Endodermal cell (in vitro differentiated cells): ENCODE measurements at regions not wholly inside any gene's neighbourhood (a gene's known extent, or its start where the extent isn't known, plus 50 kb on each side); places are given as distances from the start of the nearest gene placed in this dataset.

Experiments
- DNase-seq: peaks from one replicate; pipeline ENCODE4 v3.0.0-alpha.2; 2017
- H3K27ac ChIP-seq: 2 replicates; pipeline ENCODE4 v1.5.1; 2013; ENCODE audit warnings: mild to moderate bottlenecking, low read depth, low read length, moderate library complexity
- H3K27me3 ChIP-seq: 2 replicates; pipeline ENCODE4 v1.6.1; 2013; ENCODE audit warnings: mild to moderate bottlenecking, low read length, moderate library complexity; ENCODE audit not compliant: insufficient read depth, control insufficient read depth, poor library complexity, severe bottlenecking
- H3K36me3 ChIP-seq: 2 replicates; pipeline ENCODE4 v1.7.0; 2013; ENCODE audit warnings: mild to moderate bottlenecking, low read length, moderate library complexity; ENCODE audit not compliant: control insufficient read depth, insufficient read depth
- H3K4me1 ChIP-seq: one replicate; pipeline ENCODE4 v1.7.0; 2013; ENCODE audit warnings: low read length; ENCODE audit not compliant: control insufficient read depth, insufficient read depth
- H3K4me3 ChIP-seq: 2 replicates; pipeline ENCODE4 v1.5.1; 2013; ENCODE audit warnings: mild to moderate bottlenecking, low read length, moderate library complexity
- H3K9ac ChIP-seq: 2 replicates; pipeline ENCODE4 v1.6.1; 2013; ENCODE audit warnings: mild to moderate bottlenecking, low read length, moderate library complexity; ENCODE audit not compliant: poor library complexity, severe bottlenecking; ENCODE audit errors: extremely low read depth
- H3K9me3 ChIP-seq: 2 replicates; pipeline ENCODE4 v1.6.1; 2013; ENCODE audit warnings: mild to moderate bottlenecking, low read length, moderate library complexity; ENCODE audit not compliant: control insufficient read depth
- H3K27ac Mint-ChIP-seq: 2 replicates; pipeline ENCODE4 v1.8.0; 2020; ENCODE audit warnings: mixed read lengths
- H3K27me3 Mint-ChIP-seq: 2 replicates; pipeline ENCODE4 v1.8.0; 2021; ENCODE audit warnings: mild to moderate bottlenecking, mixed read lengths; ENCODE audit not compliant: insufficient read depth
- H3K36me3 Mint-ChIP-seq: 2 replicates; pipeline ENCODE4 v1.8.0; 2020; ENCODE audit warnings: low read depth, mixed read lengths
- H3K4me1 Mint-ChIP-seq: 2 replicates; pipeline ENCODE4 v1.8.0; 2020; ENCODE audit warnings: mixed read lengths
- H3K4me3 Mint-ChIP-seq: 2 replicates; pipeline ENCODE4 v1.8.0; 2020; ENCODE audit warnings: mild to moderate bottlenecking, moderate library complexity, mixed read lengths
- H3K9me3 Mint-ChIP-seq: 2 replicates; pipeline ENCODE4 v1.8.0; 2020; ENCODE audit warnings: mild to moderate bottlenecking, mixed read lengths
- CTCF ChIP-seq: fragments of 200-600 bp; sonication (generic); conservative IDR thresholded peaks from 2 replicates; pipeline ENCODE4 v1.5.0; 2021; ENCODE audit warnings: antibody characterized with exemption, mild to moderate bottlenecking
- WGBS, 2 experiments: methylation state at CpG; one replicate each; pipeline versions ENCODE4 v1.1.5 to v1.1.7; 2013; ENCODE audit warnings: missing lambda C conversion rate in 2 of 2, mixed read lengths in 1 of 2; ENCODE audit not compliant: insufficient coverage in 1 of 2, insufficient read length in 1 of 2; 5-methylcytosine and 5-hydroxymethylcytosine counted together

- 75 to 80% methylated on average over 1 of the region's 1 CpG for WGBS, 2 experiments
- Mint-ChIP-seq H3K9me3 (peaks cover 23% of the 10 kb centered on the region), H3K4me3 (no peak overlapping the region)
Measured at GRCh38 chr16:51298800-51299199, 147.7 kb upstream of the SALL1 start.

GRCh38 chr16:51290442-51291285, 139.6 kb upstream of the SALL1 start:
- Mint-ChIP-seq H3K4me3 (no peak overlapping the region), H3K9me3 (peaks cover 9% of the 10 kb centered on the region), H3K27me3 (peaks cover 3% of the 10 kb centered on the region), H3K36me3 (no peaks in the 10 kb centered on the region), H3K27ac (no peak overlapping the region), H3K4me1 (peaks cover 10% of the 10 kb centered on the region)
- peaks cover 5% of the 10 kb centered on the region for H3K4me1 ChIP-seq
- H3K9me3 ChIP-seq: peaks cover 13% of the 10 kb centered on the region
- no peak overlapping the region for H3K27ac ChIP-seq
- no peaks in the 10 kb centered on the region for H3K36me3 ChIP-seq
- no peaks in the 10 kb centered on the region for H3K27me3 ChIP-seq
- H3K4me3 ChIP-seq: no peak overlapping the region
- 54 to 59% methylated on average over 3 to 4 of the region's 4 CpGs for WGBS, 2 experiments
- no peak for TF ChIP-seq CTCF
- no peak overlapping the region for H3K9ac ChIP-seq
- DNase-seq: peak; percentile 46

More at GRCh38 chr16:51298800-51299199, 147.7 kb upstream of the SALL1 start:
- no peak overlapping the region for H3K27ac ChIP-seq
- TF ChIP-seq CTCF: no peak
- no peaks in the 10 kb centered on the region for H3K4me1 ChIP-seq
- H3K9ac ChIP-seq: no peak overlapping the region
- H3K27me3 ChIP-seq: no peaks in the 10 kb centered on the region
- Mint-ChIP-seq H3K27ac (no peak overlapping the region), H3K36me3 (no peaks in the 10 kb centered on the region), H3K27me3 (peaks cover 4% of the 10 kb centered on the region), H3K4me1 (peaks cover 3% of the 10 kb centered on the region)
- H3K4me3 ChIP-seq: no peak overlapping the region
- peaks cover 35% of the 10 kb centered on the region for H3K9me3 ChIP-seq
- H3K36me3 ChIP-seq: no peaks in the 10 kb centered on the region
- no peak for DNase-seq

- no peaks in the 10 kb centered on the region for H3K27me3 Mint-ChIP-seq
- no peak overlapping the region for H3K4me3 Mint-ChIP-seq
- Histone ChIP-seq H3K4me1 (peaks cover 5% of the 10 kb centered on the region), H3K9ac (no peak overlapping the region), H3K27ac (no peak overlapping the region), H3K9me3 (peaks cover 7% of the 10 kb centered on the region), H3K36me3 (no peaks in the 10 kb centered on the region), H3K27me3 (no peaks in the 10 kb centered on the region), H3K4me3 (no peak overlapping the region)
- WGBS, 2 experiments: 85 to 93% methylated on average over 3 of the region's 3 CpGs
- H3K36me3 Mint-ChIP-seq: no peaks in the 10 kb centered on the region
- peaks cover 6% of the 10 kb centered on the region for H3K9me3 Mint-ChIP-seq
- DNase-seq: no peak
- H3K27ac Mint-ChIP-seq: no peak overlapping the region
- H3K4me1 Mint-ChIP-seq: peaks cover 10% of the 10 kb centered on the region
- no peak for TF ChIP-seq CTCF
Measured at GRCh38 chr16:51289336-51289735, 138.3 kb upstream of the SALL1 start.
